HCT116 (cell line): ENCODE measurements at regions not wholly inside any gene's neighbourhood (a gene's known extent, or its start where the extent isn't known, plus 50 kb on each side); places are given as distances from the start of the nearest gene placed in this dataset.

Source experiments
- ATAC-seq: fragments of 200-7000 bp; cut with Tn5 transposase; 2 replicates; pipeline ENCODE4 v1.9.1; 2020; ENCODE audit warnings: mild to moderate bottlenecking, moderate library complexity
- BruUV-seq: library from RNA; stranded (reverse); fragments of 400-500 nt; replicated peaks from 2 replicates; lab custom pipeline; 2021; lab: Mats Ljungman, UMichigan
- CTCF ChIA-PET: fragments of 300-600 bp; sonication (Branson Sonifier 250); formaldehyde crosslinking; loops from one replicate; lab custom pipeline; 2021; ENCODE audit warnings: antibody characterized with exemption; lab: Charles Lee
- POLR2A ChIA-PET: fragments of 300-600, 350-600 bp; sonication (Branson Sonifier 250); formaldehyde crosslinking; loops from one replicate; lab custom pipeline; 2021; ENCODE audit warnings: antibody characterized with exemption; lab: Charles Lee
- RAD21 ChIA-PET, 2 experiments: fragments of 300-600 bp; sonication (Branson Sonifier 250); formaldehyde crosslinking; loops; one replicate each; lab custom pipeline; 2023; ENCODE audit warnings: low total read pairs in 2 of 2; ENCODE audit not compliant: uncharacterized antibody in 2 of 2, unreplicated experiment in 2 of 2, low non-redundant PET in 1 of 2; lab: Charles Lee
- DNase-seq: peaks from one replicate; pipeline ENCODE4 v3.0.0-alpha.2; 2010; ENCODE audit warnings: low read depth, low spot score
- H2AFZ ChIP-seq: fragments of 200-600 bp; shearing (Covaris generic), sonication (generic); 2 replicates; pipeline ENCODE4 v1.6.1; 2017; ENCODE audit warnings: low read depth, mixed run types, mixed read lengths, antibody characterized with exemption, low read length; ENCODE audit not compliant: poor library complexity, severe bottlenecking
- H3K27ac ChIP-seq: 2 replicates; pipeline ENCODE4 v1.5.1; 2012; ENCODE audit warnings: low read depth, low read length
- H3K27me3 ChIP-seq: fragments of 200-600 bp; sonication (generic); 2 replicates; pipeline ENCODE4 v1.6.1; 2016; ENCODE audit warnings: mixed run types, low read length, mixed read lengths; ENCODE audit not compliant: insufficient read depth
- H3K36me3 ChIP-seq, 2 experiments: fragments of 200-500 bp in 1 of 2; fragments of 200-600 bp in 1 of 2; sonication (Bioruptor generic) in 1 of 2; sonication (generic) in 1 of 2; 2 replicates each; pipeline versions ENCODE4 v1.5.1 to v1.6.1; 2014 to 2016; ENCODE audit warnings: low read length in 2 of 2, inconsistent platforms in 1 of 2, mixed read lengths in 1 of 2, mixed run types in 1 of 2; ENCODE audit not compliant: insufficient read depth in 2 of 2, control insufficient read depth in 1 of 2
- H3K4me1 ChIP-seq, 2 experiments: fragments of 200-600 bp in 1 of 2; sonication (generic) in 1 of 2; 2 replicates each; pipeline versions ENCODE4 v1.5.1 to v1.6.1; 2012 to 2017; ENCODE audit warnings: low read length in 2 of 2, inconsistent platforms in 1 of 2, mild to moderate bottlenecking in 1 of 2, mixed read lengths in 1 of 2, mixed run types in 1 of 2, moderate library complexity in 1 of 2; ENCODE audit not compliant: insufficient read depth in 2 of 2, control insufficient read depth in 1 of 2
- H3K4me2 ChIP-seq: fragments of 200-600 bp; sonication (generic); 2 replicates; pipeline ENCODE4 v1.6.1; 2017; ENCODE audit warnings: mixed run types, low read length, mixed read lengths
- H3K4me3 ChIP-seq, 2 experiments: fragments of 200-600 bp in 1 of 2; sonication (generic) in 1 of 2; replicated peaks in 1 of 2; 2 replicates each; pipeline ENCODE4 v1.5.1; 2011 to 2016; ENCODE audit warnings: low read length in 2 of 2, control low read depth in 1 of 2, low read depth in 1 of 2, mild to moderate bottlenecking in 1 of 2, mixed read lengths in 1 of 2, mixed run types in 1 of 2
- H3K79me2 ChIP-seq: fragments of 200-600 bp; sonication (generic); 2 replicates; pipeline ENCODE4 v1.6.1; 2017; ENCODE audit warnings: mild to moderate bottlenecking, mixed run types, low read length, moderate library complexity, mixed read lengths; ENCODE audit not compliant: insufficient read depth
- H3K9ac ChIP-seq: fragments of 200-600 bp; sonication (generic); 2 replicates; pipeline ENCODE4 v1.6.1; 2016; ENCODE audit warnings: low read length, mixed read lengths
- H3K9me2 ChIP-seq: fragments of 200-600 bp; sonication (generic), shearing (Covaris generic); 2 replicates; pipeline ENCODE4 v1.6.1; 2017; ENCODE audit warnings: mixed run types, mild to moderate bottlenecking, moderate library complexity; ENCODE audit not compliant: insufficient read depth
- H3K9me3 ChIP-seq, 2 experiments: fragments of 200-500 bp in 1 of 2; fragments of 200-600 bp in 1 of 2; sonication (Bioruptor generic) in 1 of 2; sonication (generic) in 1 of 2; 2 replicates each; pipeline ENCODE4 v1.6.1; 2014 to 2017; ENCODE audit warnings: low read length in 2 of 2, mixed read lengths in 2 of 2, inconsistent platforms in 1 of 2, low read depth in 1 of 2, mild to moderate bottlenecking in 1 of 2, mixed run types in 1 of 2, moderate library complexity in 1 of 2; ENCODE audit not compliant: control insufficient read depth in 1 of 2, insufficient read depth in 1 of 2
- H4K20me1 ChIP-seq: fragments of 200-600 bp; sonication (generic), shearing (Covaris generic); 2 replicates; pipeline ENCODE4 v1.6.1; 2017; ENCODE audit warnings: mixed run types, mild to moderate bottlenecking, moderate library complexity; ENCODE audit not compliant: insufficient read depth
- ATF3 ChIP-seq: IDR thresholded peaks from 2 replicates; pipeline ENCODE4 v1.6.1; 2012
- CBX3 ChIP-seq: IDR thresholded peaks from 2 replicates; pipeline ENCODE4 v1.6.1; 2012; ENCODE audit warnings: low read depth
- CEBPB ChIP-seq: IDR thresholded peaks from 2 replicates; pipeline ENCODE4 v1.6.1; 2012; ENCODE audit warnings: low read depth
- CTCF ChIP-seq, 3 experiments: fragments of 200-600 bp in 1 of 3; sonication (generic) in 1 of 3; IDR thresholded peaks in 2 of 3; conservative IDR thresholded peaks in 1 of 3; 2 replicates each; pipeline ENCODE4 v1.5.1; 2012 to 2017; ENCODE audit warnings: low read depth in 2 of 3, low read length in 2 of 3, antibody characterized with exemption in 1 of 3, borderline replicate concordance in 1 of 3, control low read depth in 1 of 3, mild to moderate bottlenecking in 1 of 3, mixed read lengths in 1 of 3, mixed run types in 1 of 3, moderate library complexity in 1 of 3; ENCODE audit not compliant: insufficient read depth in 1 of 3
- EZH2phosphoT487 ChIP-seq: fragments of 200-600 bp; IDR thresholded peaks from 2 replicates; pipeline ENCODE4 v1.6.1; 2018; ENCODE audit warnings: antibody characterized with exemption, borderline replicate concordance
- FOSL1 ChIP-seq: IDR thresholded peaks from 2 replicates; pipeline ENCODE4 v1.6.1; 2012; ENCODE audit warnings: low read depth
- JUND ChIP-seq: IDR thresholded peaks from 2 replicates; pipeline ENCODE4 v1.6.1; 2012
- MAX ChIP-seq: IDR thresholded peaks from 2 replicates; pipeline ENCODE4 v1.6.1; 2012
- POLR2A ChIP-seq: IDR thresholded peaks from 2 replicates; pipeline ENCODE4 v1.7.0; 2011; ENCODE audit warnings: borderline replicate concordance; ENCODE audit not compliant: insufficient read depth, insufficient read length; ENCODE audit errors: extremely low read depth
- POLR2AphosphoS5 ChIP-seq: IDR thresholded peaks from 2 replicates; pipeline ENCODE4 v1.6.1; 2011; ENCODE audit warnings: mild to moderate bottlenecking, low read depth, low read length, moderate library complexity
- RAD21 ChIP-seq: IDR thresholded peaks from 2 replicates; pipeline ENCODE4 v1.6.1; 2012; ENCODE audit warnings: low read depth, mild to moderate bottlenecking
- REST ChIP-seq: IDR thresholded peaks from 2 replicates; pipeline ENCODE4 v1.6.1; 2012; ENCODE audit warnings: low read depth
- SIN3A ChIP-seq: IDR thresholded peaks from 2 replicates; pipeline ENCODE4 v1.6.1; 2012; ENCODE audit warnings: low read depth
- SP1 ChIP-seq: IDR thresholded peaks from 2 replicates; pipeline ENCODE4 v1.6.1; 2012; ENCODE audit warnings: low read depth
- SRF ChIP-seq: IDR thresholded peaks from 2 replicates; pipeline ENCODE4 v1.6.1; 2012; ENCODE audit warnings: low read depth
- TCF7L2 ChIP-seq: IDR thresholded peaks from 2 replicates; pipeline ENCODE4 v1.7.0; 2011; ENCODE audit warnings: borderline replicate concordance, inconsistent platforms; ENCODE audit not compliant: insufficient read depth, insufficient read length; ENCODE audit errors: extremely low read depth
- YY1 ChIP-seq: IDR thresholded peaks from 2 replicates; pipeline ENCODE4 v1.6.1; 2011; ENCODE audit warnings: low read length, low read depth, moderate library complexity, mild to moderate bottlenecking; ENCODE audit not compliant: insufficient replicate concordance; ENCODE audit errors: extremely low read depth
- ZBTB33 ChIP-seq: IDR thresholded peaks from 2 replicates; pipeline ENCODE4 v1.6.1; 2011; ENCODE audit warnings: mild to moderate bottlenecking, low read length, moderate library complexity; ENCODE audit not compliant: insufficient replicate concordance; ENCODE audit errors: extremely low read depth
- ZFX ChIP-seq: fragments of 450-650 bp; IDR thresholded peaks from 2 replicates; pipeline ENCODE4 v1.6.1; 2017
- ZNF274 ChIP-seq: fragments of 200-500 bp; sonication (Bioruptor generic); IDR thresholded peaks from 2 replicates; pipeline ENCODE4 v1.6.1; 2014; ENCODE audit warnings: mild to moderate bottlenecking, low read depth, low read length, inconsistent platforms
- intact Hi-C: fragments of 100-400 bp; cut with micrococcal nuclease; formaldehyde crosslinking; loops from 2 replicates; pipeline ENCODE4 v1.10.0; 2022

- no TSS peak for BruUV-seq
- no peak for TF ChIP-seq CEBPB
- no peak for TF ChIP-seq REST
- no peak for TF ChIP-seq POLR2AphosphoS5
- TF ChIP-seq ATF3, result no peak
- no peak for TF ChIP-seq ZNF274
- no peak for TF ChIP-seq MAX
- TF ChIP-seq SP1, result no peak
- no peak for TF ChIP-seq YY1
- no peak for TF ChIP-seq RAD21
- no peak for TF ChIP-seq CTCF (IDR thresholded peaks at IDR 0.05 in 2 of 3, conservative IDR thresholded peaks at IDR 0.05 in 1 of 3; ENCODE audit: borderline replicate concordance in 1 of 3, insufficient read depth in 1 of 3, low read depth in 2 of 3, low read length in 2 of 3)
- no peak for TF ChIP-seq ZFX
- TF ChIP-seq SRF, result no peak
- no peak for TF ChIP-seq CBX3
- TF ChIP-seq SIN3A, result no peak
- no peak for TF ChIP-seq POLR2A
- no peak for TF ChIP-seq FOSL1
- no peak for TF ChIP-seq JUND
- no peak for TF ChIP-seq TCF7L2
- no peak for TF ChIP-seq ZBTB33
- no peak for TF ChIP-seq EZH2phosphoT487
- no peak overlapping the region for H3K4me2 ChIP-seq
- RAD21 ChIA-PET, result no interaction called here
- CTCF ChIA-PET, result no interaction called here
- H3K79me2 ChIP-seq, result no peaks in the 10 kb centered on the region
- POLR2A ChIA-PET, result no interaction called here
- intact Hi-C loops, result no loop called here
- no peak overlapping the region for H3K27ac ChIP-seq
- no peaks in the 10 kb centered on the region for H3K9me3 ChIP-seq
- no peak for DNase-seq
- no peak overlapping the region for H2AFZ ChIP-seq
- ATAC-seq, result no peak
- H3K9ac ChIP-seq, result no peak overlapping the region
- no peaks in the 10 kb centered on the region for H3K27me3 ChIP-seq
- H3K4me3 ChIP-seq, result no peak overlapping the region
- H3K9me2 ChIP-seq, result no peaks in the 10 kb centered on the region
- no peaks in the 10 kb centered on the region for H3K36me3 ChIP-seq
- no peaks in the 10 kb centered on the region for H4K20me1 ChIP-seq
- H3K4me1 ChIP-seq, result no peaks in the 10 kb centered on the region
These were observed 568.9 kb downstream of the EDEM1 start for GRCh38 chr3:5756443-5756842.
